ENCODE measurements at regions not wholly inside any gene's neighbourhood (a gene's known extent, or its start where the extent isn't known, plus 50 kb on each side); places are given as distances from the start of the nearest gene placed in this dataset.

DNA sequence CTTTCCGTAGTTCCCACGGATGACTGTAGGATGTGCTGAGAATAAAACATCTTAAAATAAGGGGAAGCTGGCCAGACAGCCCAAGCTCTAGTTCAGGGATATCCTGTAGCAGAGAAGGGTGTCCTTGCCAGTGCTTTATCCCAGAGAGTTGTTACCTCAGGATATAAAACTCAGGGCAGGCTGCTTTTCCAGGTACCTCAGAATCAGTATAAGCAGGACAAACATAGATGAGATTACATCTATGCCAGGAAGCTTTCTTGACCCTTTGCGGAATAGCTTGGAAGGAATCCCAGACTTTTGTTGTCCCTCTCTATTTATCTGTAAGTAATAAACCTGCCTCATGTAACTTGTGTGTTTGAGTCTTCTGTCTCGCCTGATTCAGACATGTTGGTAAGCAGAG lies 565.7 kb downstream of the PRDM9 start:
- no peak for TF ChIP-seq CTCF (conservative IDR thresholded peaks at IDR 0.05; ENCODE audit: low read length)
- TF ChIP-seq EZH2phosphoT487 (IDR thresholded peaks at IDR 0.05; ENCODE audit: borderline replicate concordance, low read depth, low read length), result no peak

Measured in OCI-LY7 (cell line).